BLaER1 treated with 17β-estradiol and CSF1 and Interleukin-3, amounts not matched to agents 10 nM and 100 nM (cell line): ENCODE measurements at regions not wholly inside any gene's neighbourhood (a gene's known extent, or its start where the extent isn't known, plus 50 kb on each side); places are given as distances from the start of the nearest gene placed in this dataset.
"Not testable (repeated sequence)": the region's sequence is repeated elsewhere in the genome, so short reads cannot be mapped to it uniquely, and the experiment has no call there.

Experiments used
- H3K27ac ChIP-seq, 11 experiments: shearing (Covaris generic); formaldehyde crosslinking; 2 replicates each; pipeline ENCODE4 v1.8.1; 2022
- H3K27me3 ChIP-seq, 11 experiments: shearing (Covaris generic); formaldehyde crosslinking; 2 replicates each; pipeline ENCODE4 v1.8.1; 2022
- H3K36me3 ChIP-seq, 11 experiments: shearing (Covaris generic); formaldehyde crosslinking; 2 replicates each; pipeline ENCODE4 v1.8.1; 2022
- H3K4me1 ChIP-seq, 10 experiments: shearing (Covaris generic); formaldehyde crosslinking; 2 replicates each; pipeline ENCODE4 v1.8.1; 2022
- H3K4me2 ChIP-seq, 11 experiments: shearing (Covaris generic); formaldehyde crosslinking; 2 replicates each; pipeline ENCODE4 v1.8.1; 2022
- H3K4me3 ChIP-seq, 10 experiments: shearing (Covaris generic); formaldehyde crosslinking; 2 replicates each; pipeline ENCODE4 v1.8.1; 2022
- H3K9ac ChIP-seq, 11 experiments: shearing (Covaris generic); formaldehyde crosslinking; 2 replicates each; pipeline ENCODE4 v1.8.1; 2022
- H3K9me3 ChIP-seq, 11 experiments: shearing (Covaris generic); formaldehyde crosslinking; replicated peaks in 1 of 11; 2 replicates each; pipeline ENCODE4 v1.8.1; 2022
- H4K20me1 ChIP-seq, 11 experiments: shearing (Covaris generic); formaldehyde crosslinking; 2 replicates each; pipeline ENCODE4 v1.8.1; 2022
- Cebpa-rat ChIP-seq, 11 experiments: shearing (Covaris generic); IDR thresholded peaks; 2 replicates each; pipeline ENCODE4 v1.8.1; 2022

DNA sequence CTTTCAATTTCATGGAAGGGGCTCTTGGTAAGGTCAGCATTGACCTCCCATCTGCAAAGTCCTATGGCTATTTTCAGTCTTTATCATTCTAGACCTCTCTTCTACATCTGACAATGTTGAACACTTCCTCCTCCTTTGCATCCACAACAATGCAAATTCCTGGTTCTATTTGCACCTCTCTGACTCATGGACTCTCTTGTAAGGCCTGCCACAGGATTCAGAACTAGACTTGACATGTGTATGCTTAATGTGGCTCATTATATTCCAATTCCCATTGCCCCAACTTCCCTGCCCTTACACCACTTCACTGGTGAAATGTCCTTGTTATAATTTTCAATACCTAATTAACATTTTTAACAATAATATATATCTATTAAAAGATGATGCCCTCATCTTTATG, 314.3 kb upstream of the FGF13 start:
- no peak overlapping the region for H3K4me3 ChIP-seq
- H3K36me3 ChIP-seq: no peaks in the 10 kb centered on the region
- no peak for TF ChIP-seq Cebpa-rat (IDR thresholded peaks at IDR 0.05)
- H3K4me2 ChIP-seq: no peak overlapping the region
- H3K27ac ChIP-seq: no peak overlapping the region
- H3K9me3 ChIP-seq: no peaks in the 10 kb centered on the region
- H3K27me3 ChIP-seq: peaks cover 73 to 97% (median 88%) of the 10 kb centered on the region in 11 experiments
- peaks cover 0 to 4% (median 0%) of the 10 kb centered on the region in 11 experiments; a peak in 1 of 22 replicates for H4K20me1 ChIP-seq
- no peak overlapping the region for H3K9ac ChIP-seq
- no peaks in the 10 kb centered on the region for H3K4me1 ChIP-seq

- H3K9ac ChIP-seq: no peak overlapping the region
- H3K4me2 ChIP-seq: no peak overlapping the region
- H4K20me1 ChIP-seq: peaks cover 0 to 4% (median 0%) of the 10 kb centered on the region in 11 experiments; a peak in 1 of 22 replicates
- H3K27ac ChIP-seq: no peak overlapping the region
- peaks cover 68 to 97% (median 88%) of the 10 kb centered on the region in 11 experiments for H3K27me3 ChIP-seq
- TF ChIP-seq Cebpa-rat (IDR thresholded peaks at IDR 0.05): no peak
- no peaks in the 10 kb centered on the region for H3K9me3 ChIP-seq
- peaks cover 0 to 7% (median 0%) of the 10 kb centered on the region in 10 experiments; a peak in 3 of 20 replicates for H3K4me1 ChIP-seq
- H3K36me3 ChIP-seq: no peaks in the 10 kb centered on the region
- H3K4me3 ChIP-seq: no peak overlapping the region
Observed at GRCh38 chrX:139023531-139023930, 312.0 kb upstream of the FGF13 start.

- Histone ChIP-seq H3K9me3 (peaks cover 6 to 10% (median 8%) of the 10 kb centered on the region in 11 experiments; a peak in 20 of 22 replicates), H3K36me3 (no peaks in the 10 kb centered on the region), H3K27me3 (peaks cover 47 to 95% (median 82%) of the 10 kb centered on the region in 11 experiments; a peak in 21 of 22 replicates), H3K4me3 (no peak overlapping the region), H3K9ac (no peak overlapping the region), H3K4me1 (peaks cover 0 to 7% (median 0%) of the 10 kb centered on the region in 10 experiments; a peak in 3 of 20 replicates), H3K4me2 (no peak overlapping the region), H4K20me1 (peaks cover 0 to 4% (median 0%) of the 10 kb centered on the region in 11 experiments; a peak in 1 of 22 replicates), H3K27ac (no peak overlapping the region)
- no peak for TF ChIP-seq Cebpa-rat (IDR thresholded peaks at IDR 0.05)
Observed at GRCh38 chrX:139020801-139021200, 309.3 kb upstream of the FGF13 start.

GRCh38 chrX:139018436-139018835, 306.9 kb upstream of the FGF13 start:
- Histone ChIP-seq H3K4me1 (peaks cover 0 to 7% (median 0%) of the 10 kb centered on the region in 10 experiments; a peak in 3 of 20 replicates), H3K27me3 (peaks cover 30 to 95% (median 66%) of the 10 kb centered on the region in 11 experiments; a peak in 21 of 22 replicates), H4K20me1 (no peaks in the 10 kb centered on the region; a peak in 1 of 22 replicates), H3K4me3 (no peak overlapping the region), H3K27ac (no peak overlapping the region), H3K36me3 (no peaks in the 10 kb centered on the region), H3K9ac (no peak overlapping the region), H3K9me3 (peaks cover 20 to 32% (median 22%) of the 10 kb centered on the region in 11 experiments; a peak in 20 of 22 replicates), H3K4me2 (no peak overlapping the region)
- TF ChIP-seq Cebpa-rat (IDR thresholded peaks at IDR 0.05): no peak

- Histone ChIP-seq H4K20me1 (no peaks in the 10 kb centered on the region; a peak in 1 of 22 replicates), H3K9me3 (peaks cover 28 to 55% (median 39%) of the 10 kb centered on the region in 11 experiments; a peak in 21 of 22 replicates), H3K27me3 (peaks cover 24 to 92% (median 56%) of the 10 kb centered on the region in 11 experiments; a peak in 21 of 22 replicates), H3K4me2 (no peak overlapping the region), H3K9ac (no peak overlapping the region), H3K4me1 (peaks cover 0 to 6% (median 0%) of the 10 kb centered on the region in 10 experiments; a peak in 3 of 20 replicates), H3K4me3 (no peak overlapping the region), H3K27ac (no peak overlapping the region), H3K36me3 (no peaks in the 10 kb centered on the region)
- no peak for TF ChIP-seq Cebpa-rat (IDR thresholded peaks at IDR 0.05)
Observed at GRCh38 chrX:139015627-139016026, 304.1 kb upstream of the FGF13 start.

DNA sequence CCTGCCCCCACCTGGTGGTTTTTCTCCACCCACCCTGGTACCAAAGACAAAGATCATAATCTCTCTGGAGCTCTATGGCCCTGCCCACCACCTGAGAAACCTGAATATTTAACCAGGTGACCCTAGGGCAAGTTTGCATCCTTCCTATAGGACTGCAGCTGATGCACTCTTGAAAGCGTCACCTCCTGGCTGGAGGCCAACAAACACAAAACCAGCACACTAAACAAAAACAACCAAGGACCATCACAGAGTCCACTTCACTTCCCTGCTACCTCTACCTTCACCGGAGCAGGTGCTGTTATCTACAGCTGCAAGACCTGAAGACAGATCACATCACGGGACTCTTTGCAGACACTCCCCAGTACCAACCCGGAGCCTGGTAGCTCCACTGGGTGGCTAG, 296.7 kb upstream of the FGF13 start:
- no peaks in the 10 kb centered on the region for H3K4me1 ChIP-seq
- no peaks in the 10 kb centered on the region; a peak in 2 of 22 replicates for H4K20me1 ChIP-seq
- no peak overlapping the region for H3K4me2 ChIP-seq
- no peak overlapping the region for H3K27ac ChIP-seq
- no peak overlapping the region for H3K9ac ChIP-seq
- H3K4me3 ChIP-seq: no peak overlapping the region
- H3K36me3 ChIP-seq: no peaks in the 10 kb centered on the region
- TF ChIP-seq Cebpa-rat (IDR thresholded peaks at IDR 0.05): no peak
- H3K27me3 ChIP-seq: peaks cover 15 to 80% (median 62%) of the 10 kb centered on the region in 11 experiments; a peak in 18 of 22 replicates
- H3K9me3 ChIP-seq: peaks cover 12 to 37% (median 18%) of the 10 kb centered on the region in 11 experiments

- Histone ChIP-seq H3K9me3 (peaks cover 0 to 15% (median 8%) of the 10 kb centered on the region in 11 experiments; a peak in 11 of 22 replicates), H3K27me3 (peaks cover 4 to 60% (median 41%) of the 10 kb centered on the region in 11 experiments; a peak in 18 of 22 replicates)
- H3K4me1 ChIP-seq, H3K9ac ChIP-seq, H3K27ac ChIP-seq, H4K20me1 ChIP-seq, H3K4me2 ChIP-seq, H3K4me3 ChIP-seq, H3K36me3 ChIP-seq: not testable (repeated sequence)
Observed at GRCh38 chrX:139003856-139004527, 292.5 kb upstream of the FGF13 start.

GRCh38 chrX:139002319-139002718, 290.8 kb upstream of the FGF13 start:
- no peak overlapping the region for H3K4me3 ChIP-seq
- TF ChIP-seq Cebpa-rat (IDR thresholded peaks at IDR 0.05): no peak
- H3K36me3 ChIP-seq: no peaks in the 10 kb centered on the region
- H3K4me2 ChIP-seq: no peak overlapping the region
- H3K27ac ChIP-seq: no peak overlapping the region
- no peaks in the 10 kb centered on the region for H4K20me1 ChIP-seq
- H3K9me3 ChIP-seq: peaks cover 0 to 15% (median 7%) of the 10 kb centered on the region in 11 experiments; a peak in 11 of 22 replicates
- peaks cover 4 to 57% (median 43%) of the 10 kb centered on the region in 11 experiments; a peak in 21 of 22 replicates for H3K27me3 ChIP-seq
- no peak overlapping the region for H3K9ac ChIP-seq
- no peaks in the 10 kb centered on the region for H3K4me1 ChIP-seq

GRCh38 chrX:138996268-138996667, 284.8 kb upstream of the FGF13 start:
- no peak for TF ChIP-seq Cebpa-rat (IDR thresholded peaks at IDR 0.05)
- H3K9ac ChIP-seq: no peak overlapping the region
- no peak overlapping the region for H3K4me2 ChIP-seq

More at GRCh38 chrX:138996268-138996667, 284.8 kb upstream of the FGF13 start:
- Histone ChIP-seq H3K27me3 (peaks cover 24 to 65% (median 55%) of the 10 kb centered on the region in 11 experiments), H3K9me3 (peaks cover 0 to 42% (median 18%) of the 10 kb centered on the region in 11 experiments; a peak in 16 of 22 replicates), H3K36me3 (no peaks in the 10 kb centered on the region), H3K4me3 (no peak overlapping the region), H3K27ac (no peak overlapping the region), H4K20me1 (no peaks in the 10 kb centered on the region), H3K4me1 (no peaks in the 10 kb centered on the region)
